Thoracic aorta (tissue), 2 donors: ENCODE measurements at regions not wholly inside any gene's neighbourhood (a gene's known extent, or its start where the extent isn't known, plus 50 kb on each side); places are given as distances from the start of the nearest gene placed in this dataset.

Experiments used
- ATAC-seq: fragments of 150-250 bp; one replicate; pipeline ENCODE4 v1.8.0; 2017; ENCODE audit warnings: low read depth; ENCODE audit not compliant: insufficient number of reproducible peaks, low FRiP score
- DNase-seq: peaks from one replicate; pipeline ENCODE4 v3.0.0-alpha.2; 2020; ENCODE audit warnings: low spot score
- H3K27ac ChIP-seq, 2 donors: fragments of 200-600 bp; sonication (generic); 1 replicate in 1 of 2; 2 replicates in 1 of 2; pipeline ENCODE4 v1.5.1; 2016; ENCODE audit warnings: mild to moderate bottlenecking in 2 of 2, moderate library complexity in 2 of 2
- H3K27me3 ChIP-seq: fragments of 200-600 bp; sonication (generic); replicated peaks from 2 replicates; pipeline ENCODE4 v1.6.0; 2016; ENCODE audit warnings: mild to moderate bottlenecking; ENCODE audit not compliant: insufficient read depth
- H3K36me3 ChIP-seq: fragments of 200-600 bp; sonication (generic); one replicate; pipeline ENCODE4 v1.5.1; 2016
- H3K4me1 ChIP-seq, 2 donors: fragments of 200-600 bp; sonication (generic); 1 replicate in 1 of 2; 2 replicates in 1 of 2; pipeline versions ENCODE4 v1.5.1 to v1.6.0; 2016; ENCODE audit warnings: low read depth in 2 of 2, mild to moderate bottlenecking in 1 of 2; ENCODE audit not compliant: control insufficient read depth in 1 of 2
- H3K4me3 ChIP-seq: fragments of 200-600 bp; sonication (generic); 2 replicates; pipeline ENCODE4 v1.5.1; 2016; ENCODE audit warnings: mild to moderate bottlenecking
- H3K9me3 ChIP-seq: fragments of 200-600 bp; sonication (generic); 2 replicates; pipeline ENCODE4 v1.5.1; 2016
- TF ChIP-seq, protein P1 (sequence below): fragments of 200-600 bp; sonication (generic); IDR thresholded peaks from one replicate; pipeline ENCODE4 v1.5.1; 2019; ENCODE audit warnings: antibody characterized with exemption

DNA sequence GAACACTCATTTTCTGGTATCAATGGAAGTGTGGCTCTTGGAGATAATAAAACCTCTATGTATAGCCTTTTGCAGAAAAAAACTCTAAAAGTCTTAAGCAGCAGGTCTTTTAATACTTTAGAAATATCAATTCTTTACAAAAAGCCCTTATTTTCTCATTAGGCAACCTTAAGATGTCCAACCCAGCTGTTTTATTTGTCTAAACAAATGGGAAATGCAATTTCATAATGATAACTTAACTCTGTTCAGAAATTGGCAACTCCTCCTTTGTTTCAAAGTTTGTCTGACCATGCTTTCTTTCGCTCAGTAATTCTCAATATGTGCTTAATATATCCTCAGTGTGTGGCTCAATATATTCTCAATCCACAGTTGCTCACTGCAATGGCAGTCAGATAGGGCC is 196.5 kb upstream of the VEGFC start:
- TF ChIP-seq, protein P1, sequence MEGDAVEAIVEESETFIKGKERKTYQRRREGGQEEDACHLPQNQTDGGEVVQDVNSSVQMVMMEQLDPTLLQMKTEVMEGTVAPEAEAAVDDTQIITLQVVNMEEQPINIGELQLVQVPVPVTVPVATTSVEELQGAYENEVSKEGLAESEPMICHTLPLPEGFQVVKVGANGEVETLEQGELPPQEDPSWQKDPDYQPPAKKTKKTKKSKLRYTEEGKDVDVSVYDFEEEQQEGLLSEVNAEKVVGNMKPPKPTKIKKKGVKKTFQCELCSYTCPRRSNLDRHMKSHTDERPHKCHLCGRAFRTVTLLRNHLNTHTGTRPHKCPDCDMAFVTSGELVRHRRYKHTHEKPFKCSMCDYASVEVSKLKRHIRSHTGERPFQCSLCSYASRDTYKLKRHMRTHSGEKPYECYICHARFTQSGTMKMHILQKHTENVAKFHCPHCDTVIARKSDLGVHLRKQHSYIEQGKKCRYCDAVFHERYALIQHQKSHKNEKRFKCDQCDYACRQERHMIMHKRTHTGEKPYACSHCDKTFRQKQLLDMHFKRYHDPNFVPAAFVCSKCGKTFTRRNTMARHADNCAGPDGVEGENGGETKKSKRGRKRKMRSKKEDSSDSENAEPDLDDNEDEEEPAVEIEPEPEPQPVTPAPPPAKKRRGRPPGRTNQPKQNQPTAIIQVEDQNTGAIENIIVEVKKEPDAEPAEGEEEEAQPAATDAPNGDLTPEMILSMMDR, result no peak
- no peak overlapping the region for H3K27ac ChIP-seq
- ATAC-seq, result no peak
- H3K4me3 ChIP-seq, result no peak overlapping the region
- no peaks in the 10 kb centered on the region for H3K9me3 ChIP-seq
- H3K36me3 ChIP-seq, result no peaks in the 10 kb centered on the region
- no peaks in the 10 kb centered on the region for H3K27me3 ChIP-seq
- DNase-seq, result no peak
- no peaks in the 10 kb centered on the region for H3K4me1 ChIP-seq

DNA sequence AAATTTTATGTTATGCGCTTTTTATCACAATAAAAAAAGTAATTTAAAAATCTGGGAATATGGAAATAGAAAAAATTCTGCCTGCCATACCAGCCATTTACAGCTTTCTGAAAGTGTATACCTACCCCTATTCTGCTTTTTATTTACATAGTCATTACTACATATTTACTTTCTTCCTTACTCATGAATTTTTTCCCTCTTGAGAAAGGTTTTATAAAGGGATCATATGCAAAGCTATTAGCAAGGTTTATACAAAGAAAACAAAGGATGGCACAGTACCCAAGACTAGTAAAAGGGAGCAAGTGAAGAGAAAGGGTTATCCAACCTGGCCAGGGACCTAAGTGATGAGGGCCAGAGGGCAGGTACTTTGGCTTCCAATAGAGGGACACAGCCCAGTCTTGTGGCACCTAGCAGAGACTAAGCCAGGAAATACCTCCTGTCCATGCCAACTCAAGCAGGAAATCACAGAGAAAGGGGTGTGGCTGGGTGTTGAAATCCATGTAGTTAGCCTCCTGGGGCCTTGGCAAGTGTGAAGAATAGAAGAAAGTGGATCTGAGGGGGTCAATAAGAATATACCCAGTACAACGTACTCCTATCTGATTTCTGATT is 207.3 kb upstream of the VEGFC start:
- no peak for ATAC-seq
- Histone ChIP-seq H3K9me3 (no peaks in the 10 kb centered on the region), H3K27me3 (no peaks in the 10 kb centered on the region), H3K4me3 (no peak overlapping the region), H3K36me3 (no peaks in the 10 kb centered on the region), H3K27ac (no peak overlapping the region), H3K4me1 (no peaks in the 10 kb centered on the region)
- TF ChIP-seq, protein P1, result no peak
- no peak for DNase-seq

DNA sequence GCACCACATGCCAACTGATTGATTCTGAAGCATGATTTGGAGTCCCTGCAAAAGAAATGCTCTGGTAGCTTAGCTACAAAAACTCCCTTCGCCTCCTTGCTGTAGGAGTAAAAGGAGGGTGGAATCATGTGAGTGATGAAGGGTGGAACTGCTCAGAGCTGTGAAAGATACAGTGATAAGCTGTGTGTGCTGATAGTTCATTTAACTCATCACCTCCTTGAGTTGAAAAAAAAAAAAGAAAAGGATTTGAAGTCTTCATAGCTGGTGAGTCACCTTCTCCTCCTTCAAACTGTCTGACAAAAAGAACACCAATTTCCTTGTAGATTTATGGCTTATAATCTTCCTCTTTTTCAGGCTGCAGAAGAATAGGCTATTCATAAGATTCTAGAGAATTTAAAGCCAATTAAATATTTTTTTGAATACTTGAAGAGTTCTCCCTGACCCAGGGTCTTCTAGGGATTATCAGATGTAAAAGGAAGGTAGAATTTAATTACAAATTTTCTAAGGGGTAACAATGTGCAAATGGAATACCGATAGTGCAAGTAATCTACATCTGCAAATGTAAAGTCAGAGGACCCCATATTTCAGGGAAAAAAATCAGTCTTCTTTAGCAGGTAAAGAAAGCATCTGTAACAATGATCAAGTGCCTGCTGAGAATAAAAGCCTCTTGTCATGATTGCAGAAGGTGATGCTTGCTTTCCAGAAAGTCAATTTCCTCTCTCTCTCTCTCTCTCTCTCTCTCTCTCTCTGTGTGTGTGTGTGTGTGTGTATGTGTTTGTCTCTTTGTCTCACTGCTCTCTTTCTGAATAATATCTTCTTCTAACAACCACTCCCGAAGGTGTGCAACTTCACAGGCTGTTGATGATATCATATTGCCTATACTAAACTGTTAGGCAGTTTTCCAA is 208.8 kb upstream of the VEGFC start:
- Histone ChIP-seq H3K4me3 (no peak overlapping the region), H3K36me3 (no peaks in the 10 kb centered on the region), H3K9me3 (no peaks in the 10 kb centered on the region), H3K4me1 (no peaks in the 10 kb centered on the region), H3K27me3 (no peaks in the 10 kb centered on the region), H3K27ac (no peak overlapping the region)
- ATAC-seq (no peak), DNase-seq (no peak)
- TF ChIP-seq, protein P1, result no peak

DNA sequence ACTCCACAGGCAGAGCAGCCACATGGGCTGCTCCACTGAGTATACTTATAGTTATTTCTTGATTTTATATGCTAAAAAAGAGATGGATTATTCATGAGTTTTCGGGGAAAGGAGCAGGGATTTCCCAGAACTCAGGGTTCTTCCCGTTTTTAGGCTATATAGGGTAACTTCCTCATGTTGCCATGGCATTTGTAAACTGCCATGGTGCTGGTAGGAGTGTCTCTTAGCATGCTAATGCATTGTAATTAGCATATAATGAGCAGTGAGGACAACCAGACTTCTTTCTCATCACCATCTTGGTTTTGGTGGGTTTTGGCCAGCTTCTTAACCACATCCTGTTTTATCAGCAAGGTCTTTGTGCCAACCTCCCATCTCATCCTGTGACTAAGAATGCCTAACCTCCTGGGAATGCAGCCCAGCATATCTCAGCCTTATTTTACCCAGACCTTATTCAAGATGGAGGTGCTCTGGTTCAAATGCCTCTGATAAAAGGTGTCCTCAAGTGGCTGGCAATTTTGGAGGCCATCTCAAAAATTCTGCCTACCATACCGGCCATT is 213.0 kb upstream of the VEGFC start:
- TF ChIP-seq, protein P1, result no peak
- DNase-seq, result no peak
- Histone ChIP-seq H3K36me3 (no peaks in the 10 kb centered on the region), H3K27ac (no peak overlapping the region), H3K4me3 (no peak overlapping the region), H3K27me3 (no peaks in the 10 kb centered on the region), H3K9me3 (no peaks in the 10 kb centered on the region), H3K4me1 (peaks cover 4 to 9% of the 10 kb centered on the region in 2 donors)
- ATAC-seq, result no peak

DNA sequence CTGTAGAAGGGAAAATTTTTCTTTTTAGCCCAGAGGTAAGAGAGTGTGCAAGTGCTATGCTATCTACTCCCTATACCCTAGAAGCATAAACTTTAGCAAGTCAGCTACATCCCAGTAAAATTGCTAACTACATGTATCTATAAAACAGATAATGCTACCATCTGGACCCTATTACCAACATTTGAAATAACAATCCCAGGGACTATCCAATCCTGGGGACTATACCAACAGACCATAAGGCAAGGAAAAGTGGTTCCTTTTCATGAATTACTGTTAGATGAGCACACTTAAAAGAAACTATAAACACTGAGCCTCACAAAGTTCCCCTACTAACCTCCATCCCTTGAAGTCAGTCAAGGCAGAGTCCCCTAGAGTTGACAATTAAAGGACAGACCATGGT is 213.6 kb upstream of the VEGFC start:
- ATAC-seq (no peak), DNase-seq (no peak)
- H3K27ac ChIP-seq, result no peak overlapping the region
- TF ChIP-seq, protein P1, result no peak
- no peaks in the 10 kb centered on the region for H3K36me3 ChIP-seq
- no peak overlapping the region for H3K4me3 ChIP-seq
- no peaks in the 10 kb centered on the region for H3K9me3 ChIP-seq
- peaks cover 4 to 9% of the 10 kb centered on the region in 2 donors for H3K4me1 ChIP-seq
- H3K27me3 ChIP-seq, result no peaks in the 10 kb centered on the region
